KMS-11 (cell line): ENCODE measurements at regions not wholly inside any gene's neighbourhood (a gene's known extent, or its start where the extent isn't known, plus 50 kb on each side); places are given as distances from the start of the nearest gene placed in this dataset.

ENCODE experiments used
- H2AFZ ChIP-seq: fragments of 200-600 bp; sonication (generic); 2 replicates; pipeline ENCODE4 v1.6.1; 2016; ENCODE audit warnings: antibody characterized with exemption, mixed run types, low read depth
- H3K27ac ChIP-seq: fragments of 200-600 bp; sonication (generic); 2 replicates; pipeline ENCODE4 v1.6.1; 2016; ENCODE audit warnings: mild to moderate bottlenecking, mixed run types
- H3K27me3 ChIP-seq: fragments of 200-600 bp; sonication (generic); 2 replicates; pipeline ENCODE4 v1.6.1; 2017; ENCODE audit warnings: mild to moderate bottlenecking, low read depth, mixed run types, moderate library complexity; ENCODE audit not compliant: insufficient read depth
- H3K36me3 ChIP-seq: fragments of 200-600 bp; sonication (generic); 2 replicates; pipeline ENCODE4 v1.6.1; 2017; ENCODE audit warnings: mild to moderate bottlenecking, mixed run types; ENCODE audit not compliant: insufficient read depth
- H3K4me1 ChIP-seq: fragments of 200-600 bp; sonication (generic); 2 replicates; pipeline ENCODE4 v1.6.1; 2016; ENCODE audit warnings: mild to moderate bottlenecking, low read depth, mixed run types; ENCODE audit not compliant: poor library complexity, severe bottlenecking
- H3K4me2 ChIP-seq: fragments of 200-600 bp; sonication (generic); 2 replicates; pipeline ENCODE4 v1.7.0; 2016; ENCODE audit warnings: mild to moderate bottlenecking, mixed run types
- H3K4me3 ChIP-seq: fragments of 200-600 bp; sonication (generic); IDR thresholded peaks from 2 replicates; pipeline ENCODE4 v1.6.1; 2017; ENCODE audit warnings: low read depth, low read length, mixed read lengths; ENCODE audit not compliant: insufficient read depth
- H3K79me2 ChIP-seq: fragments of 200-600 bp; sonication (generic); 2 replicates; pipeline ENCODE4 v1.6.1; 2016; ENCODE audit warnings: low read depth, mixed run types; ENCODE audit not compliant: insufficient read depth
- H3K9ac ChIP-seq: fragments of 200-600 bp; sonication (generic); 2 replicates; pipeline ENCODE4 v1.6.1; 2016; ENCODE audit warnings: mild to moderate bottlenecking, mixed run types
- H4K20me1 ChIP-seq: fragments of 200-600 bp; sonication (generic); 2 replicates; pipeline ENCODE4 v1.6.1; 2016; ENCODE audit warnings: mild to moderate bottlenecking, mixed run types; ENCODE audit not compliant: insufficient read depth
- TF ChIP-seq, protein P1 (sequence below): fragments of 200-600 bp; sonication (generic); conservative IDR thresholded peaks from 2 replicates; pipeline ENCODE4 v1.6.1; 2017; ENCODE audit warnings: low read depth, mild to moderate bottlenecking, antibody characterized with exemption, low read length, moderate library complexity, mixed read lengths

DNA sequence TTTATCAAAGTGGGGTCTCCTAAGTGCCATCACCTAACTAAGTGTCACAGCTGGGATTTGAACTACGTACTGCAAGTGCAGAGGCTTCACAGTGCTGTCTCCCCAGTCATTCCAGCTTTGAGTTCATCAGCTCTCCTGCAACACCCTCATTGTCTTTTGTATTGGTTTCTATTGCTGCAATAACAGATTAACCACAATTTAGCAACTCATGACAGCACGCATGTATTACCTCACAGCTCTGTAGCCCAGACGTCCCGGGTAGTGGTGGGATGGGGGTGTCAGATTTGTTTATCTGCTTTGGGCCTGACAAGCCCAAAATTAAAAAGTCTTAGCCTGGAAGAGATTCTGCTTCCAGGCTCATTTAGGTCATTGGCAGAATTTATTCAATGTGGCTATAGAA, 220.5 kb upstream of the LRRN1 start:
- no peaks in the 10 kb centered on the region for H3K36me3 ChIP-seq
- H2AFZ ChIP-seq: no peak overlapping the region
- H3K79me2 ChIP-seq: no peaks in the 10 kb centered on the region
- no peaks in the 10 kb centered on the region for H3K4me1 ChIP-seq
- H3K4me3 ChIP-seq: no peak overlapping the region
- no peak overlapping the region for H3K4me2 ChIP-seq
- TF ChIP-seq, protein P1, sequence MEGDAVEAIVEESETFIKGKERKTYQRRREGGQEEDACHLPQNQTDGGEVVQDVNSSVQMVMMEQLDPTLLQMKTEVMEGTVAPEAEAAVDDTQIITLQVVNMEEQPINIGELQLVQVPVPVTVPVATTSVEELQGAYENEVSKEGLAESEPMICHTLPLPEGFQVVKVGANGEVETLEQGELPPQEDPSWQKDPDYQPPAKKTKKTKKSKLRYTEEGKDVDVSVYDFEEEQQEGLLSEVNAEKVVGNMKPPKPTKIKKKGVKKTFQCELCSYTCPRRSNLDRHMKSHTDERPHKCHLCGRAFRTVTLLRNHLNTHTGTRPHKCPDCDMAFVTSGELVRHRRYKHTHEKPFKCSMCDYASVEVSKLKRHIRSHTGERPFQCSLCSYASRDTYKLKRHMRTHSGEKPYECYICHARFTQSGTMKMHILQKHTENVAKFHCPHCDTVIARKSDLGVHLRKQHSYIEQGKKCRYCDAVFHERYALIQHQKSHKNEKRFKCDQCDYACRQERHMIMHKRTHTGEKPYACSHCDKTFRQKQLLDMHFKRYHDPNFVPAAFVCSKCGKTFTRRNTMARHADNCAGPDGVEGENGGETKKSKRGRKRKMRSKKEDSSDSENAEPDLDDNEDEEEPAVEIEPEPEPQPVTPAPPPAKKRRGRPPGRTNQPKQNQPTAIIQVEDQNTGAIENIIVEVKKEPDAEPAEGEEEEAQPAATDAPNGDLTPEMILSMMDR: no peak
- H3K9ac ChIP-seq: no peak overlapping the region
- no peaks in the 10 kb centered on the region for H4K20me1 ChIP-seq
- H3K27me3 ChIP-seq: no peaks in the 10 kb centered on the region
- H3K27ac ChIP-seq: no peak overlapping the region

DNA sequence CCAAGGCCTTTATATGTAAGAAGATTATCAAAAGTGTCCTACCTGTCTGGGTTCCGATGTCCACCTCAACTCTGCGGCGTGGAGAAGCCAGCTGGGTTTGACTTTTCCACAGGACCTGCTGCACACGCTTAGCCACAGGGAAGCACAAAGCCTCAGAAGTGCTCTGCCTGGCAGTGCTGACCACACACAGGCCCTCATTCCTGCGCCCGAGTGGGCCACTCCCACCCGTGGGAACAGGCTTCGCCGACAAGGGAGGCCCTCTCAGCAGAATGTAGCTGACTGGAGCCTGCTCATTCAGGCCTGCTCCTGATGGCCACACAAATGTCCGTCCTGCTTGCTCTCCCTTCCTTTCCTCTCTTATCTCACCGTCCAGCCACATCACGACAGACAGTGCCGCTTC, 221.4 kb upstream of the LRRN1 start:
- Histone ChIP-seq H3K27ac (no peak overlapping the region), H3K4me2 (no peak overlapping the region), H3K36me3 (no peaks in the 10 kb centered on the region), H4K20me1 (no peaks in the 10 kb centered on the region), H3K9ac (no peak overlapping the region), H3K4me1 (no peaks in the 10 kb centered on the region), H3K4me3 (no peak overlapping the region), H3K79me2 (no peaks in the 10 kb centered on the region), H2AFZ (no peak overlapping the region), H3K27me3 (no peaks in the 10 kb centered on the region)
- TF ChIP-seq, protein P1: no peak

DNA sequence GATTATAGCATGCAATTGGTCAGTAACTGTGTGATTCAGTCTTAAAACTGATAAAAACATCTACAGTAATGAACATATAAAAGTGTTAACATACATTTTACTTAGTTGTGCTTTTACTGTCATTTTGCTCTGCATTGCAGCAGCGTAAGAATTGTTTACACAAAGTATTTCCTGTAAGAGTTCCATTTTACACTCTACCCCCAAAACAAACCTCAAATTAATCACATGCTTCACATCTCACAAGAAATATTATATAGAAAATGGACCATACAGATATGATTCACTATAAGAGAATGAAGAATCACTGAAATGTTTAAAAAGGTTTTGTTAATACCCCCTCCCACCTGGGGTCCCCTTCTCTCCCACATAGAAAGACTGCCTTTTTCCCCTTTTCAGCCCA, 225.9 kb upstream of the LRRN1 start:
- TF ChIP-seq, protein P1: no peak
- no peaks in the 10 kb centered on the region for H3K79me2 ChIP-seq
- H3K27me3 ChIP-seq: no peaks in the 10 kb centered on the region
- H4K20me1 ChIP-seq: no peaks in the 10 kb centered on the region
- H3K4me1 ChIP-seq: no peaks in the 10 kb centered on the region
- H3K27ac ChIP-seq: no peak overlapping the region
- no peak overlapping the region for H3K4me3 ChIP-seq
- no peak overlapping the region for H3K9ac ChIP-seq
- H2AFZ ChIP-seq: no peak overlapping the region
- no peak overlapping the region for H3K4me2 ChIP-seq
- H3K36me3 ChIP-seq: no peaks in the 10 kb centered on the region

DNA sequence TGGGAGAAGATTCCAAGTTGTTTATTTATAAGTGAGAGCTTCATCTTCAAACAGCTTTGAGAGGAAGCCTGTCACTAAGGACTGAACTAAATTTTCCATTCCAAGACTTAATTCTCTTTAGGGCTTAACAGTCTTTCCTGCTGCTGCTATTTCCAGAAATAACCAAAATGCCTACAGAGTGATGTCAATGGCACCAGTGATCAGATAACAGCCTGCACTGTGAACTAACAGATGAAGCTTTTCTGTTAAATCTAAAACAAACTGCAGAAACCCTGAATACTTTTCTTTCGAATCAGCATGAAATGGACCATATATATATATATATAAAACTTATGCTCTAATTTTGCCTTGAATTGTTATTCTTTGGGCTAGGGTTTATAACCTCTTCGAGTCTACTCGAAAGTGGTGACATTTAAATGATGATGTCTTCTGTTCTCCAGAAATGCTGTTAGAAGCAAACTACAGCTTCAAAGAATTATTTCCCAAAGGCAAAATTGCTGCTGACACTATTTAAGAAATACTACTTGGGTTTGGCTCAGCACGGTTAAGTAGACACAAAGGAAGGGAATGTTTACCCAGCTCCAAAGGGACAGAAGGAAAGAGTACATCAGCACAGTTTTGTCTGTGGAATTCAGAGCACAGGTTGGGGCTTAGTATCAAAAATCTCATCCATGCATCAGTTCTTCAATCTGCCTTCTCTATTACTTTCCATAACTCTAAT, 238.5 kb upstream of the LRRN1 start:
- no peaks in the 10 kb centered on the region for H3K27me3 ChIP-seq
- no peak overlapping the region for H2AFZ ChIP-seq
- no peak overlapping the region for H3K27ac ChIP-seq
- TF ChIP-seq, protein P1: no peak
- H3K79me2 ChIP-seq: no peaks in the 10 kb centered on the region
- no peak overlapping the region for H3K4me2 ChIP-seq
- H4K20me1 ChIP-seq: no peaks in the 10 kb centered on the region
- no peaks in the 10 kb centered on the region for H3K36me3 ChIP-seq
- H3K9ac ChIP-seq: no peak overlapping the region
- H3K4me1 ChIP-seq: no peaks in the 10 kb centered on the region
- no peak overlapping the region for H3K4me3 ChIP-seq
